HL-60/S4 (cell line): ENCODE measurements at regions not wholly inside any gene's neighbourhood (a gene's known extent, or its start where the extent isn't known, plus 50 kb on each side); places are given as distances from the start of the nearest gene placed in this dataset.

Source experiments
- in situ Hi-C: fragments of 300-500 bp; cut with MboI; formaldehyde crosslinking; loops from 2 replicates; pipeline ENCODE4 v1.14.3; 2022; ENCODE audit warnings: low sequenced_read_pairs

DNA sequence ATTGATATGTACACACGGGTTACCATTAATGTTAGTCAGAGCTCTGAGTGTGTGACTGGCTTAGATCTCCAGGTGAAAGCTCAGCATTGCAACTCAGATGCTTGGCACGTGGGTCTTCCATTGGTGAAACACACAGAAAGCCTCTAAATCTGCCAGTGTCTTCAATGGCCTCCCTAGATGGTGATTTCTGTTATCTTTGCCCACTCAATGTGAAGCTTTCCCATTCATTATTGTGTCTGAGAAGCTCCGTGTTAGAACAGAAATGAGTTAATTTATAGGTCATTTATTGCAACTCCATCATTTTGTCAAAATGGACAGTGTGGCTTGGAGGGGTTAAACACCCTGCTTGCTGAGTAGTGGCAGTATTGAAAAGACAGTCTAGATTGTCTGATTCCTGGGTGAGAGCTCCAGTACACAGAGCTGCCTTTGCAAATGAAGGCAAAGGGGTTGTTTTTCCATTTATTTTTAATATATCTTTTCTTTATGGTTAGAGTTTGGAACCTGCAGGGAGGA lies 64.7 kb upstream of the GCFC2 start:
- in situ Hi-C loops, result no loop called here

GRCh38 chr2:75772908-75773630 lies 62.4 kb upstream of the GCFC2 start:
- in situ Hi-C loops, result no loop called here

DNA sequence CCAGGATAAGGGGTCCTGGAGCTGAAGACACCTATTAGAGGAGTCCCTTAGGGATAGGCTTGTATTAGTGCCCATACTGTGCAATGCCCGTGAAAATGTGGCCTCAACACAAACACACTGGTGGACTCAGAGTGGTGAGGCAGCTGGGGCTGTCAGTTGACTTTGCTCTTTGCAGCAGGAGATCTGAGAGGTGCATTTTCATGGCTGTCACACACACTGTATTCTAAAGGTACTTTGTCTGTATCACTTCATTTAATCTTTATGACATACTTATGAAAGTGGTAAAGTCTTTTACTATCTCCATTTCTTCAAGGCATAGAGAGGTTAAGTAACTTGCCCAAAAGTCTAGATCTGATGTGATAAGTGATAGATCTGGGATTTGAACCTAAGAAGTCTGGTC lies 55.1 kb upstream of the GCFC2 start:
- in situ Hi-C loops, result no loop called here

DNA sequence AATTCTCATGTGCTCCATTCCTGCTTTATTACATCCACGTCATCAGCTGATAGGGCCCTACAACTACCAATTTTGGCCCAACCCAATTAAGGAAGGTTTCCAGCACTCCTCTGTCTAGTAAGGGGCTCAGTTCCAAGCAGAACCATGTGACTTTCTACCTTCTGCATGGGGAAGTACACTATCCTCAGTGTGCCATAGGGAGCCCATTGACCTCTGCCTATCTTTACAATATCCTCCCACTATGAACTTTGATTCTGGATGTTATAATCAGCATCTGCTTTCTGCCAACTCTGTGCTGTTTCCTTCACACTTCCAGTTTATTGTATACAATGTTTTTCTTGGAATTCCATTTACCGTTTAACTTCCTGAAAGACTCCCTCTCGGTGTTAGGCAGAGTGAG lies 53.9 kb upstream of the GCFC2 start:
- in situ Hi-C loops, result no loop called here
